A673 (cell line): ENCODE measurements at regions not wholly inside any gene's neighbourhood (a gene's known extent, or its start where the extent isn't known, plus 50 kb on each side); places are given as distances from the start of the nearest gene placed in this dataset.
"Not testable (repeated sequence)": the region's sequence is repeated elsewhere in the genome, so short reads cannot be mapped to it uniquely, and the experiment has no call there.

Experiments
- EZH2 ChIP-seq: fragments of 200-600 bp; sonication (generic); IDR thresholded peaks from 2 replicates; pipeline ENCODE4 v1.6.1; 2017; ENCODE audit warnings: borderline replicate concordance, low read depth, mild to moderate bottlenecking, mixed read lengths, antibody characterized with exemption, low read length; ENCODE audit not compliant: poor library complexity, severe bottlenecking
- TF ChIP-seq, protein P1 (sequence below): fragments of 300-800, 200-600 bp; sonication (generic); conservative IDR thresholded peaks from 2 replicates; pipeline ENCODE4 v1.5.1; 2017; ENCODE audit warnings: low read depth, mild to moderate bottlenecking, antibody characterized with exemption, low read length, moderate library complexity, mixed read lengths

DNA sequence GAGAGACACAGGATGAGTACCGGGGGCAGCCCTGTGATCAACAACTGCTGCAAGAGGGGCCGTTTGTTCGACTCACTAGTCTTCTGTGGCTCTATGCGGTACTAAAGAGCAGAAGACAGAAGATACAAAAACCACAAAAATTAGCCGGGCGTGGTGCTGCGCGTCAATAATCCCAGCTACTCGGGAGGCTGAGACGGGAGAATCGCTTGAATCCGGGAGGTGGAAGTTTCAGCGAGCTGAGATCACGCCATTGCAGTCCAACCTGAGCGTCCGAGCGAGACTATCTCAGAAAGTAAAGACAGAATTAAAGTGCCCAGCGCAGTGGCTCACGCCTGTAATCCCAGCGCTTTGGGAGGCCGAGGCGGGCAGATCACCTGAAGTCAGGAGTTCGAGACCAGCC lies 71.0 kb upstream of the RNU2-1 start:
- TF ChIP-seq, protein P1, sequence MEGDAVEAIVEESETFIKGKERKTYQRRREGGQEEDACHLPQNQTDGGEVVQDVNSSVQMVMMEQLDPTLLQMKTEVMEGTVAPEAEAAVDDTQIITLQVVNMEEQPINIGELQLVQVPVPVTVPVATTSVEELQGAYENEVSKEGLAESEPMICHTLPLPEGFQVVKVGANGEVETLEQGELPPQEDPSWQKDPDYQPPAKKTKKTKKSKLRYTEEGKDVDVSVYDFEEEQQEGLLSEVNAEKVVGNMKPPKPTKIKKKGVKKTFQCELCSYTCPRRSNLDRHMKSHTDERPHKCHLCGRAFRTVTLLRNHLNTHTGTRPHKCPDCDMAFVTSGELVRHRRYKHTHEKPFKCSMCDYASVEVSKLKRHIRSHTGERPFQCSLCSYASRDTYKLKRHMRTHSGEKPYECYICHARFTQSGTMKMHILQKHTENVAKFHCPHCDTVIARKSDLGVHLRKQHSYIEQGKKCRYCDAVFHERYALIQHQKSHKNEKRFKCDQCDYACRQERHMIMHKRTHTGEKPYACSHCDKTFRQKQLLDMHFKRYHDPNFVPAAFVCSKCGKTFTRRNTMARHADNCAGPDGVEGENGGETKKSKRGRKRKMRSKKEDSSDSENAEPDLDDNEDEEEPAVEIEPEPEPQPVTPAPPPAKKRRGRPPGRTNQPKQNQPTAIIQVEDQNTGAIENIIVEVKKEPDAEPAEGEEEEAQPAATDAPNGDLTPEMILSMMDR: not testable (repeated sequence)
- TF ChIP-seq EZH2: not testable (repeated sequence)
